ENCODE measurements at regions not wholly inside any gene's neighbourhood (a gene's known extent, or its start where the extent isn't known, plus 50 kb on each side); places are given as distances from the start of the nearest gene placed in this dataset.

GRCh38 chr1:30305061-30305460 lies 418.3 kb downstream of the MATN1 start:
- no TSS peak for BruUV-seq (replicated peaks)
- no peak for TF ChIP-seq ZFX (IDR thresholded peaks at IDR 0.05)
- TF ChIP-seq EZH2phosphoT487 (IDR thresholded peaks at IDR 0.05; ENCODE audit: borderline replicate concordance) = no peak
- no peak for TF ChIP-seq ZNF274 (IDR thresholded peaks at IDR 0.05; ENCODE audit: low read depth, low read length)
- TF ChIP-seq SRF (IDR thresholded peaks at IDR 0.05; ENCODE audit: low read depth) = no peak
- no peak for TF ChIP-seq EGR1 (IDR thresholded peaks at IDR 0.05; ENCODE audit: low read depth)
- no peak for TF ChIP-seq TCF7L2 (IDR thresholded peaks at IDR 0.05; ENCODE audit: borderline replicate concordance, extremely low read depth, insufficient read depth, insufficient read length)
- no peak for TF ChIP-seq RAD21 (IDR thresholded peaks at IDR 0.05; ENCODE audit: low read depth)
- no peak for TF ChIP-seq CEBPB (IDR thresholded peaks at IDR 0.05; ENCODE audit: low read depth)
- no peak for TF ChIP-seq JUND (IDR thresholded peaks at IDR 0.05)
- TF ChIP-seq ELF1 (IDR thresholded peaks at IDR 0.05; ENCODE audit: borderline replicate concordance, low read depth) = no peak
- no peak for TF ChIP-seq EZH2 (IDR thresholded peaks at IDR 0.05)
- no peak for TF ChIP-seq POLR2AphosphoS5 (IDR thresholded peaks at IDR 0.05; ENCODE audit: low read depth, low read length)
- CTCF ChIA-PET = no interaction called here
- no peak overlapping the region for H3K4me3 ChIP-seq (replicated peaks in 1 of 2; ENCODE audit: low read depth in 1 of 2, low read length in 2 of 2)
- H3K27me3 ChIP-seq (ENCODE audit: insufficient read depth, low read length) = peaks cover 51% of the 10 kb centered on the region
- intact Hi-C loops (cut with micrococcal nuclease) = no loop called here
- no peaks in the 10 kb centered on the region for H3K9me2 ChIP-seq (ENCODE audit: insufficient read depth)
- ATAC-seq (no peak), DNase-seq (ENCODE audit: low read depth, low spot score) (no peak)
- H3K79me2 ChIP-seq (ENCODE audit: insufficient read depth, low read length) = no peaks in the 10 kb centered on the region
- H3K4me2 ChIP-seq (ENCODE audit: low read length) = no peak overlapping the region
- no peaks in the 10 kb centered on the region for H3K36me3 ChIP-seq (ENCODE audit: control insufficient read depth in 1 of 2, insufficient read depth in 2 of 2, low read length in 2 of 2)
- no peak overlapping the region for H3K9ac ChIP-seq (ENCODE audit: low read length)
- H3K27ac ChIP-seq (ENCODE audit: low read depth, low read length) = no peak overlapping the region
- H4K20me1 ChIP-seq (ENCODE audit: insufficient read depth) = no peaks in the 10 kb centered on the region
- RAD21 ChIA-PET (ENCODE audit: low non-redundant PET in 1 of 2, low total read pairs in 2 of 2, uncharacterized antibody in 2 of 2, unreplicated experiment in 2 of 2) = no interaction called here
- no peaks in the 10 kb centered on the region for H3K4me1 ChIP-seq (ENCODE audit: control insufficient read depth in 1 of 2, insufficient read depth in 2 of 2, low read length in 2 of 2)
- H2AFZ ChIP-seq (ENCODE audit: low read depth, low read length, poor library complexity, severe bottlenecking) = no peak overlapping the region
- POLR2A ChIA-PET = interaction anchor here (0.5 kb wide), 1 partner anchor 1172 kb away, joined by 3 read pairs; no protein-coding TSS in a partner anchor
- H3K9me3 ChIP-seq (ENCODE audit: control insufficient read depth in 1 of 2, insufficient read depth in 1 of 2, low read depth in 1 of 2, low read length in 2 of 2) = no peaks in the 10 kb centered on the region

- Histone ChIP-seq H3K27ac (ENCODE audit: low read depth, low read length) (no peak overlapping the region), H3K4me1 (ENCODE audit: control insufficient read depth in 1 of 2, insufficient read depth in 2 of 2, low read length in 2 of 2) (no peaks in the 10 kb centered on the region), H3K79me2 (ENCODE audit: insufficient read depth, low read length) (no peaks in the 10 kb centered on the region), H3K4me3 (replicated peaks in 1 of 2; ENCODE audit: low read depth in 1 of 2, low read length in 2 of 2) (no peak overlapping the region), H3K9me3 (ENCODE audit: control insufficient read depth in 1 of 2, insufficient read depth in 1 of 2, low read depth in 1 of 2, low read length in 2 of 2) (no peaks in the 10 kb centered on the region), H4K20me1 (ENCODE audit: insufficient read depth) (no peaks in the 10 kb centered on the region), H3K4me2 (ENCODE audit: low read length) (no peak overlapping the region), H3K9me2 (ENCODE audit: insufficient read depth) (no peaks in the 10 kb centered on the region), H2AFZ (ENCODE audit: low read depth, low read length, poor library complexity, severe bottlenecking) (no peak overlapping the region), H3K27me3 (ENCODE audit: insufficient read depth, low read length) (peaks cover 51% of the 10 kb centered on the region), H3K36me3 (ENCODE audit: control insufficient read depth in 1 of 2, insufficient read depth in 2 of 2, low read length in 2 of 2) (no peaks in the 10 kb centered on the region), H3K9ac (ENCODE audit: low read length) (no peak overlapping the region)
- ChIA-PET POLR2A (no interaction called here), CTCF (no interaction called here), RAD21 (ENCODE audit: low non-redundant PET in 1 of 2, low total read pairs in 2 of 2, uncharacterized antibody in 2 of 2, unreplicated experiment in 2 of 2) (no interaction called here)
- BruUV-seq (replicated peaks) = no TSS peak
- no peak for DNase-seq (ENCODE audit: low read depth, low spot score)
- intact Hi-C loops (cut with micrococcal nuclease) = no loop called here
- no peak for ATAC-seq
- TF ChIP-seq EGR1 (IDR thresholded peaks at IDR 0.05; ENCODE audit: low read depth) = no peak
- TF ChIP-seq POLR2A (IDR thresholded peaks at IDR 0.05; ENCODE audit: borderline replicate concordance, extremely low read depth, insufficient read depth, insufficient read length) = no peak
- TF ChIP-seq EZH2phosphoT487 (IDR thresholded peaks at IDR 0.05; ENCODE audit: borderline replicate concordance) = no peak
- no peak for TF ChIP-seq JUND (IDR thresholded peaks at IDR 0.05)
- no peak for TF ChIP-seq ATF3 (IDR thresholded peaks at IDR 0.05)
- no peak for TF ChIP-seq CTCF (IDR thresholded peaks at IDR 0.05 in 2 of 3, conservative IDR thresholded peaks at IDR 0.05 in 1 of 3; ENCODE audit: borderline replicate concordance in 1 of 3, insufficient read depth in 1 of 3, low read depth in 2 of 3, low read length in 2 of 3)
- no peak for TF ChIP-seq POLR2AphosphoS5 (IDR thresholded peaks at IDR 0.05; ENCODE audit: low read depth, low read length)
- no peak for TF ChIP-seq CEBPB (IDR thresholded peaks at IDR 0.05; ENCODE audit: low read depth)
- no peak for TF ChIP-seq TCF7L2 (IDR thresholded peaks at IDR 0.05; ENCODE audit: borderline replicate concordance, extremely low read depth, insufficient read depth, insufficient read length)
- no peak for TF ChIP-seq REST (IDR thresholded peaks at IDR 0.05; ENCODE audit: low read depth)
- TF ChIP-seq SIN3A (IDR thresholded peaks at IDR 0.05; ENCODE audit: low read depth) = no peak
- no peak for TF ChIP-seq SRF (IDR thresholded peaks at IDR 0.05; ENCODE audit: low read depth)
These were observed 419.3 kb downstream of the MATN1 start for GRCh38 chr1:30304080-30304479.

Measured in HCT116 (cell line).